ENCODE measurements at regions not wholly inside any gene's neighbourhood (a gene's known extent, or its start where the extent isn't known, plus 50 kb on each side); places are given as distances from the start of the nearest gene placed in this dataset.
"Not testable (repeated sequence)": the region's sequence is repeated elsewhere in the genome, so short reads cannot be mapped to it uniquely, and the experiment has no call there.

- Histone ChIP-seq H3K27me3 (peaks cover 0 to 2% (median 0%) of the 10 kb centered on the region in 3 donors), H3K4me3 (no peak overlapping the region), H3K4me1 (no peaks in the 10 kb centered on the region), H3K27ac (peak overlapping the region; percentile 47 to 60 (median 54)), H3K9me3 (no peaks in the 10 kb centered on the region), H3K36me3 (no peaks in the 10 kb centered on the region)
- ATAC-seq, result peak; percentile 36 to 60
- no peak for TF ChIP-seq CTCF (IDR thresholded peaks at IDR 0.05 in 4 of 5, conservative IDR thresholded peaks at IDR 0.05 in 1 of 5)
- TF ChIP-seq POLR2A (IDR thresholded peaks at IDR 0.05), result no peak
- intact Hi-C loops (cut with DNase I; ENCODE audit: low total_unique reads), result no loop called here
- in situ Hi-C loops (cut with MboI; ENCODE audit: low sequenced_read_pairs in 4 of 4), result loop anchor here in 1 of 4 donors (10.0 kb wide), 1 partner anchor 214 kb away; no protein-coding TSS in a partner anchor
- DNase-seq, result no peak
Observed at GRCh38 chr11:33530815-33531214, 169.8 kb downstream of the C11orf91 start.

DNA sequence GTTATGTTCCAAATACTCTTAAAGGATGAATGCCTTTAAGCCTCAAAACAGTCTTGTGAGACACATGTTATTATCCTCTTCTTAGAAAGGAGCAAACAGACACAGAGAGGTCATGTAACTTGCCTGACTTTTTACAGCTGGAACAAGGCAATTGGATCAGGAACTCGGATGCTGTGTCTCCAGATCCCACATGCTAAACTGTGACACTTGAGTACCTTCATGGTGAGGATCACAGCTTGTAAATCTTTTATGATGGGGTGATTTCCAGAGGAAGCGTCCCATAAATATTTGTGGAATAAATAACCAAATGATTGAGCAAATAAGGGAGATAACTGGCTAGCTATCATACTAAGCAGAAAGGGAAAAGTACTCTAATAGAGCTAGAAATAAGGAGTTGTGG lies 171.2 kb downstream of the C11orf91 start:
- Histone ChIP-seq H3K27ac (no peak overlapping the region), H3K4me1 (no peaks in the 10 kb centered on the region), H3K36me3 (no peaks in the 10 kb centered on the region), H3K4me3 (no peak overlapping the region), H3K9me3 (no peaks in the 10 kb centered on the region), H3K27me3 (no peaks in the 10 kb centered on the region)
- DNase-seq (no peak), ATAC-seq (no peak)
- in situ Hi-C loops (cut with MboI; ENCODE audit: low sequenced_read_pairs in 4 of 4) (no loop called here), intact Hi-C loops (cut with DNase I; ENCODE audit: low total_unique reads) (no loop called here)
- TF ChIP-seq POLR2A (IDR thresholded peaks at IDR 0.05) (no peak), CTCF (IDR thresholded peaks at IDR 0.05 in 4 of 5, conservative IDR thresholded peaks at IDR 0.05 in 1 of 5) (no peak)

- H3K27ac ChIP-seq; DNase-seq; in situ Hi-C loops (cut with MboI; ENCODE audit: low sequenced_read_pairs in 4 of 4); H3K4me1 ChIP-seq; H3K27me3 ChIP-seq; intact Hi-C loops (cut with DNase I; ENCODE audit: low total_unique reads); H3K4me3 ChIP-seq; ATAC-seq; H3K36me3 ChIP-seq; H3K9me3 ChIP-seq: not testable (repeated sequence)
Observed at GRCh38 chr11:33527738-33528137, 172.9 kb downstream of the C11orf91 start.

- no peaks in the 10 kb centered on the region for H3K27me3 ChIP-seq
- no peak overlapping the region for H3K4me3 ChIP-seq
- in situ Hi-C loops (cut with MboI; ENCODE audit: low sequenced_read_pairs in 4 of 4), result no loop called here
- ATAC-seq (no peak), DNase-seq (no peak)
- H3K9me3 ChIP-seq, result no peaks in the 10 kb centered on the region
- no peak overlapping the region for H3K27ac ChIP-seq
- no peaks in the 10 kb centered on the region for H3K4me1 ChIP-seq
- TF ChIP-seq CTCF (IDR thresholded peaks at IDR 0.05 in 4 of 5, conservative IDR thresholded peaks at IDR 0.05 in 1 of 5) (no peak), POLR2A (IDR thresholded peaks at IDR 0.05) (no peak)
- intact Hi-C loops (cut with DNase I; ENCODE audit: low total_unique reads), result no loop called here
- no peaks in the 10 kb centered on the region for H3K36me3 ChIP-seq
Observed at GRCh38 chr11:33525789-33526188, 174.8 kb downstream of the C11orf91 start.

- H3K4me1 ChIP-seq, result no peaks in the 10 kb centered on the region
- intact Hi-C loops (cut with DNase I; ENCODE audit: low total_unique reads) (no loop called here), in situ Hi-C loops (cut with MboI; ENCODE audit: low sequenced_read_pairs in 4 of 4) (no loop called here)
- H3K4me3 ChIP-seq, result no peak overlapping the region
- no peak overlapping the region for H3K27ac ChIP-seq
- no peak for TF ChIP-seq POLR2A (IDR thresholded peaks at IDR 0.05)
- no peak for TF ChIP-seq CTCF (IDR thresholded peaks at IDR 0.05 in 4 of 5, conservative IDR thresholded peaks at IDR 0.05 in 1 of 5)
- H3K36me3 ChIP-seq, result no peaks in the 10 kb centered on the region
- H3K27me3 ChIP-seq, result no peaks in the 10 kb centered on the region
- ATAC-seq, result no peak
- H3K9me3 ChIP-seq, result no peaks in the 10 kb centered on the region
- no peak for DNase-seq
Observed at GRCh38 chr11:33521384-33521783, 179.2 kb downstream of the C11orf91 start.

All from gastrocnemius medialis (tissue), 4 donors.